WTC11 (cell line): ENCODE measurements at regions not wholly inside any gene's neighbourhood (a gene's known extent, or its start where the extent isn't known, plus 50 kb on each side); places are given as distances from the start of the nearest gene placed in this dataset.

ENCODE experiments used
- ATAC-seq: fragments of 200-7000 bp; cut with Tn5 transposase; 2 replicates; pipeline ENCODE4 v1.10.0; 2021; ENCODE audit warnings: mild to moderate bottlenecking, moderate library complexity
- CTCF ChIA-PET: fragments of 300-600 bp; sonication (Branson Sonifier 250); formaldehyde crosslinking; loops from one replicate; lab custom pipeline; 2021; ENCODE audit warnings: antibody characterized with exemption; lab: Charles Lee
- POLR2A ChIA-PET: fragments of 350-600 bp; sonication (Branson Sonifier 250); formaldehyde crosslinking; loops from one replicate; lab custom pipeline; 2021; ENCODE audit warnings: antibody characterized with exemption; lab: Charles Lee
- DNase-seq: peaks from one replicate; pipeline ENCODE4 v3.0.0; 2021; ENCODE audit warnings: low spot score
- H3K27ac Mint-ChIP-seq: 2 replicates; pipeline ENCODE4 v1.8.0; 2021; ENCODE audit warnings: mixed read lengths
- H3K27me3 Mint-ChIP-seq: 2 replicates; pipeline ENCODE4 v1.8.0; 2021; ENCODE audit warnings: low read depth, mild to moderate bottlenecking, moderate library complexity, mixed read lengths
- H3K36me3 Mint-ChIP-seq: 2 replicates; pipeline ENCODE4 v1.8.0; 2021; ENCODE audit warnings: mixed read lengths
- H3K4me1 Mint-ChIP-seq: 2 replicates; pipeline ENCODE4 v1.8.0; 2022; ENCODE audit warnings: mixed read lengths
- H3K4me3 Mint-ChIP-seq: 2 replicates; pipeline ENCODE4 v1.8.0; 2021; ENCODE audit warnings: mild to moderate bottlenecking, moderate library complexity, mixed read lengths
- H3K9me3 Mint-ChIP-seq: 2 replicates; pipeline ENCODE4 v1.8.0; 2021; ENCODE audit warnings: mixed read lengths
- ARID4B ChIP-seq: sonication (generic); formaldehyde crosslinking; IDR thresholded peaks from 2 replicates; pipeline ENCODE4 v1.8.0; 2023; ENCODE audit warnings: missing genetic modification reagents, mild to moderate bottlenecking, borderline replicate concordance
- ATF2 ChIP-seq: sonication (generic); formaldehyde crosslinking; IDR thresholded peaks from 2 replicates; pipeline ENCODE4 v1.8.1; 2022; ENCODE audit warnings: low read depth, missing genetic modification reagents, borderline replicate concordance
- E2F5 ChIP-seq: sonication (generic); formaldehyde crosslinking; IDR thresholded peaks from 2 replicates; pipeline ENCODE4 v1.8.1; 2022; ENCODE audit warnings: mild to moderate bottlenecking, moderate library complexity, missing genetic modification reagents
- ERG ChIP-seq: fragments of 250-450 bp; sonication (Bioruptor Pico); IDR thresholded peaks from 2 replicates; pipeline ENCODE4 v1.8.0; 2021; ENCODE audit warnings: mild to moderate bottlenecking
- FOXJ3 ChIP-seq: sonication (generic); formaldehyde crosslinking; IDR thresholded peaks from 2 replicates; pipeline ENCODE4 v1.9.0; 2021; ENCODE audit warnings: missing genetic modification reagents, mild to moderate bottlenecking, borderline replicate concordance
- HMGA2 ChIP-seq: fragments of 250-450 bp; sonication (Bioruptor Pico); IDR thresholded peaks from 2 replicates; pipeline ENCODE4 v1.4.0; 2021; ENCODE audit warnings: mild to moderate bottlenecking, moderate library complexity
- JAZF1 ChIP-seq: fragments of 250-450 bp; sonication (Bioruptor Pico); IDR thresholded peaks from 2 replicates; pipeline ENCODE4 v1.9.0; 2021; ENCODE audit warnings: moderate library complexity, mild to moderate bottlenecking, inconsistent platforms
- KAT7 ChIP-seq: sonication (generic); formaldehyde crosslinking; IDR thresholded peaks from 2 replicates; pipeline ENCODE4 v1.8.1; 2023; ENCODE audit warnings: missing genetic modification reagents, mild to moderate bottlenecking, borderline replicate concordance
- NFATC4 ChIP-seq: fragments of 250-450 bp; sonication (Bioruptor Pico); IDR thresholded peaks from 2 replicates; pipeline ENCODE4 v1.9.0; 2021; ENCODE audit warnings: mild to moderate bottlenecking
- PRDM15 ChIP-seq: sonication (generic); formaldehyde crosslinking; IDR thresholded peaks from 2 replicates; pipeline ENCODE4 v1.8.0; 2022; ENCODE audit warnings: missing genetic modification reagents
- SMAD4 ChIP-seq: sonication (generic); formaldehyde crosslinking; IDR thresholded peaks from 2 replicates; pipeline ENCODE4 v1.8.0; 2022; ENCODE audit warnings: mild to moderate bottlenecking, missing genetic modification reagents
- STAT6 ChIP-seq: sonication (generic); formaldehyde crosslinking; conservative IDR thresholded peaks from 2 replicates; pipeline ENCODE4 v1.8.1; 2023; ENCODE audit warnings: mild to moderate bottlenecking, low read depth, missing genetic modification reagents, moderate library complexity
- TEAD4 ChIP-seq: sonication (generic); formaldehyde crosslinking; IDR thresholded peaks from 2 replicates; pipeline ENCODE4 v1.8.0; 2022; ENCODE audit warnings: mild to moderate bottlenecking, missing genetic modification reagents
- TP53 ChIP-seq: sonication (generic); formaldehyde crosslinking; IDR thresholded peaks from 2 replicates; pipeline ENCODE4 v1.8.1; 2023; ENCODE audit warnings: mild to moderate bottlenecking, missing genetic modification reagents
- ZNF396 ChIP-seq: fragments of 250-450 bp; sonication (Bioruptor Pico); IDR thresholded peaks from 2 replicates; pipeline ENCODE4 v1.8.0; 2021; ENCODE audit warnings: mild to moderate bottlenecking, moderate library complexity, borderline replicate concordance
- ZNF423 ChIP-seq: fragments of 250-450 bp; sonication (Bioruptor Pico); IDR thresholded peaks from 2 replicates; pipeline ENCODE4 v2.1.2; 2022; ENCODE audit warnings: mild to moderate bottlenecking, moderate library complexity
- ZNF671 ChIP-seq: fragments of 250-450 bp; sonication (Bioruptor Pico); IDR thresholded peaks from 2 replicates; pipeline ENCODE4 v1.8.0; 2021; ENCODE audit warnings: mild to moderate bottlenecking
- ZSCAN18 ChIP-seq: fragments of 250-450 bp; sonication (Bioruptor Pico); IDR thresholded peaks from 2 replicates; pipeline ENCODE4 v2.1.2; 2022; ENCODE audit warnings: mild to moderate bottlenecking, moderate library complexity

- Mint-ChIP-seq H3K4me3 (no peak overlapping the region), H3K36me3 (no peaks in the 10 kb centered on the region), H3K27me3 (no peaks in the 10 kb centered on the region; the same call in 1 of the 2 replicates), H3K27ac (no peak overlapping the region), H3K9me3 (peaks cover 19% of the 10 kb centered on the region), H3K4me1 (peaks cover 12% of the 10 kb centered on the region)
- ChIA-PET CTCF (interaction anchor here (1.5 to 1.6 kb wide), 2 partner anchors 141 to 462 kb away, joined by 3 to 4 read pairs; no protein-coding TSS in a partner anchor), POLR2A (no interaction called here)
- DNase-seq (no peak), ATAC-seq (no peak)
- TF ChIP-seq FOXJ3 (CRISPR knock-in tag) = no peak
- TF ChIP-seq HMGA2 (CRISPR knock-in tag) = no peak
- no peak for TF ChIP-seq ZNF423 (CRISPR knock-in tag)
- TF ChIP-seq TEAD4 = no peak
- TF ChIP-seq ERG (CRISPR knock-in tag) = no peak
- no peak for TF ChIP-seq SMAD4
- TF ChIP-seq NFATC4 (CRISPR knock-in tag) = no peak
- no peak for TF ChIP-seq ZNF671
- no peak for TF ChIP-seq ZNF396 (CRISPR knock-in tag)
- no peak for TF ChIP-seq ZSCAN18
- no peak for TF ChIP-seq JAZF1 (CRISPR knock-in tag)
- TF ChIP-seq STAT6 (CRISPR knock-in tag) = no peak
- TF ChIP-seq KAT7 = no peak
These were observed 455.4 kb downstream of the GADD45G start for GRCh38 chr9:90060256-90060655.

GRCh38 chr9:90061187-90061586 is 456.4 kb downstream of the GADD45G start:
- Mint-ChIP-seq H3K27me3 (no peaks in the 10 kb centered on the region; the same call in 1 of the 2 replicates), H3K9me3 (peaks cover 10% of the 10 kb centered on the region), H3K36me3 (no peaks in the 10 kb centered on the region), H3K4me3 (no peak overlapping the region), H3K27ac (no peak overlapping the region), H3K4me1 (peaks cover 12% of the 10 kb centered on the region)
- ChIA-PET CTCF (interaction anchor here (1.3 to 1.6 kb wide), 3 partner anchors 8 to 467 kb away, joined by 3 to 5 read pairs (median 5); partner anchors contain the start of gene GADD45G), POLR2A (interaction anchor here (0.7 kb wide), 1 partner anchor 427 kb away, joined by 3 read pairs; no protein-coding TSS in a partner anchor)
- no peak for ATAC-seq
- DNase-seq = no peak
- TF ChIP-seq ARID4B (CRISPR knock-in tag) (no peak), PRDM15 (CRISPR knock-in tag) (no peak), FOXJ3 (CRISPR knock-in tag) (no peak), TP53 (CRISPR knock-in tag) (no peak), E2F5 (no peak), ATF2 (CRISPR knock-in tag) (no peak)
